ENCODE measurements at regions not wholly inside any gene's neighbourhood (a gene's known extent, or its start where the extent isn't known, plus 50 kb on each side); places are given as distances from the start of the nearest gene placed in this dataset.

DNA sequence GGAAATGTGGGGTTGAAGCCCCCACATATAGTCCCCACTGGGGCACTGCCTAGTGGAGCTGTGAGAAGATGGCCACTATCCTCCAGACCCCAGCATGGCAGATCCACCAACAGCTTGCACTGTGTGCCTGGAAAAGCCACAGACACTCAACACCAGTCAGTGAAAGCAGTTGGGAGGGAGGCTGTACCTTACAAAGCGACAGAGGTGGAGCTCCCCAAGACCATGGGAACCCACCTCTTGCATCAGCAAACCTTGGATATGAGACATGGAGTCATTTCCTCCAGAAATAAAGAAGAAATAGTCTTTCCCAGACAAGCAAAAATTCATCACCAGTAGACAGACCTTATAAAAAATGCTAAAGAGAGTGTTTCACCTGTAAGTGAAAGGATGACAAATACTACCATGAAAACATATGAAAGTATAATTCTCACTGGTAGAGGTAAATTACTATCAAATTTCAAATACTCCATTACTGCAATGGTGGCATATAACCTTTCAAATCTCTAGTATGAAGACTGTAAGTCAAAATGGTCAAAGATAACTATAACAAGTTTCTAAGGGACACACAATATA, 152.6 kb upstream of the EPHA4 start:
- TF ChIP-seq POLR2A (IDR thresholded peaks at IDR 0.05; ENCODE audit: low read depth, low read length) (no peak), CTCF (conservative IDR thresholded peaks at IDR 0.05; ENCODE audit: low read depth, low read length) (no peak)
